ENCODE measurements at regions not wholly inside any gene's neighbourhood (a gene's known extent, or its start where the extent isn't known, plus 50 kb on each side); places are given as distances from the start of the nearest gene placed in this dataset.

- TF ChIP-seq CTCF (IDR thresholded peaks at IDR 0.05; ENCODE audit: low read depth, low read length) (no peak), EZH2phosphoT487 (IDR thresholded peaks at IDR 0.05; ENCODE audit: low read depth) (no peak)
These were observed 776.4 kb upstream of the ATXN8OS start for GRCh38 chr13:69331245-69331644.
